ENCODE measurements at regions not wholly inside any gene's neighbourhood (a gene's known extent, or its start where the extent isn't known, plus 50 kb on each side); places are given as distances from the start of the nearest gene placed in this dataset.

GRCh38 chr2:66242099-66242789 lies 192.7 kb upstream of the MEIS1 start:
- Histone ChIP-seq H3K9me3 (no peaks in the 10 kb centered on the region), H3K4me1 (no peaks in the 10 kb centered on the region), H3K27ac (no peak overlapping the region), H3K27me3 (no peaks in the 10 kb centered on the region), H3K4me3 (no peak overlapping the region), H3K36me3 (no peaks in the 10 kb centered on the region)
- no peak for TF ChIP-seq CTCF (IDR thresholded peaks at IDR 0.05)
- DNase-seq (ENCODE audit: low spot score in 2 of 2), result no peak
- intact Hi-C loops (cut with DNase I), result no loop called here

- no peak overlapping the region for H3K4me3 ChIP-seq
- intact Hi-C loops (cut with DNase I), result no loop called here
Measured at GRCh38 chr2:66240286-66240685, 194.6 kb upstream of the MEIS1 start.

GRCh38 chr2:66239655-66240054 lies 195.3 kb upstream of the MEIS1 start:
- TF ChIP-seq CTCF (IDR thresholded peaks at IDR 0.05), result no peak
- no peak overlapping the region for H3K27ac ChIP-seq

More at GRCh38 chr2:66240286-66240685, 194.6 kb upstream of the MEIS1 start:
- Histone ChIP-seq H3K27me3 (no peaks in the 10 kb centered on the region), H3K36me3 (no peaks in the 10 kb centered on the region), H3K27ac (no peak overlapping the region), H3K4me1 (no peaks in the 10 kb centered on the region), H3K9me3 (no peaks in the 10 kb centered on the region)
- no peak for TF ChIP-seq CTCF (IDR thresholded peaks at IDR 0.05)
- DNase-seq (ENCODE audit: low spot score in 2 of 2), result no peak

GRCh38 chr2:66237803-66238379 lies 197.0 kb upstream of the MEIS1 start:
- DNase-seq (ENCODE audit: low spot score in 2 of 2), result no peak
- Histone ChIP-seq H3K27me3 (no peaks in the 10 kb centered on the region), H3K4me1 (no peaks in the 10 kb centered on the region), H3K9me3 (no peaks in the 10 kb centered on the region), H3K27ac (no peak overlapping the region), H3K4me3 (no peak overlapping the region), H3K36me3 (no peaks in the 10 kb centered on the region)
- no peak for TF ChIP-seq CTCF (IDR thresholded peaks at IDR 0.05)
- intact Hi-C loops (cut with DNase I), result no loop called here

More at GRCh38 chr2:66239655-66240054, 195.3 kb upstream of the MEIS1 start:
- Histone ChIP-seq H3K4me1 (no peaks in the 10 kb centered on the region), H3K4me3 (no peak overlapping the region), H3K9me3 (no peaks in the 10 kb centered on the region), H3K27me3 (no peaks in the 10 kb centered on the region), H3K36me3 (no peaks in the 10 kb centered on the region)
- DNase-seq (ENCODE audit: low spot score in 2 of 2), result no peak
- intact Hi-C loops (cut with DNase I), result no loop called here

- intact Hi-C loops (cut with DNase I), result no loop called here
- H3K9me3 ChIP-seq, result no peaks in the 10 kb centered on the region
- H3K36me3 ChIP-seq, result no peaks in the 10 kb centered on the region
- H3K27me3 ChIP-seq, result no peaks in the 10 kb centered on the region
- no peak overlapping the region for H3K4me3 ChIP-seq
- DNase-seq (ENCODE audit: low spot score in 2 of 2), result no peak
- TF ChIP-seq CTCF (IDR thresholded peaks at IDR 0.05), result no peak
- H3K4me1 ChIP-seq, result no peaks in the 10 kb centered on the region
- no peak overlapping the region for H3K27ac ChIP-seq
Measured at GRCh38 chr2:66236816-66237802, 197.8 kb upstream of the MEIS1 start.

Data from ascending aorta (tissue), 2 donors.